Fibroblast of the aortic adventitia (primary cell): ENCODE measurements at regions not wholly inside any gene's neighbourhood (a gene's known extent, or its start where the extent isn't known, plus 50 kb on each side); places are given as distances from the start of the nearest gene placed in this dataset.
"Not testable (repeated sequence)": the region's sequence is repeated elsewhere in the genome, so short reads cannot be mapped to it uniquely, and the experiment has no call there.

Experiments
- DNase-seq: peaks from one replicate; pipeline ENCODE4 v3.0.0-alpha.2; 2010; ENCODE audit warnings: low read depth
- H3K4me3 ChIP-seq: 2 replicates; pipeline ENCODE4 v1.5.1; 2011; ENCODE audit warnings: low read depth, mild to moderate bottlenecking, control low read depth, low read length, moderate library complexity
- CTCF ChIP-seq: IDR thresholded peaks from 2 replicates; pipeline ENCODE4 v1.5.1; 2011; ENCODE audit warnings: mild to moderate bottlenecking, low read length, control low read depth, inconsistent platforms; ENCODE audit not compliant: insufficient read depth

GRCh38 chr3:196141052-196141865 is 59.4 kb upstream of the TFRC start:
- DNase-seq = no peak
- H3K4me3 ChIP-seq = no peak overlapping the region
- TF ChIP-seq CTCF = no peak

- no peak overlapping the region for H3K4me3 ChIP-seq
- TF ChIP-seq CTCF = no peak
- no peak for DNase-seq
Measured at GRCh38 chr3:196140224-196140623, 58.3 kb upstream of the TFRC start.

- TF ChIP-seq CTCF = no peak
- H3K4me3 ChIP-seq = no peak overlapping the region
- DNase-seq = no peak
Measured at GRCh38 chr3:196139281-196139680, 57.4 kb upstream of the TFRC start.

- H3K4me3 ChIP-seq = no peak overlapping the region
- no peak for TF ChIP-seq CTCF
- DNase-seq = peak; percentile 89
Measured at GRCh38 chr3:196138482-196139254, 56.8 kb upstream of the TFRC start.

GRCh38 chr3:196136640-196136989 is 54.7 kb upstream of the TFRC start:
- DNase-seq, H3K4me3 ChIP-seq: not testable (repeated sequence)

GRCh38 chr3:196135693-196136639 is 54.1 kb upstream of the TFRC start:
- no peak overlapping the region for H3K4me3 ChIP-seq
- no peak for TF ChIP-seq CTCF
- peak; percentile 10 for DNase-seq
